HepG2 (cell line): ENCODE measurements at regions not wholly inside any gene's neighbourhood (a gene's known extent, or its start where the extent isn't known, plus 50 kb on each side); places are given as distances from the start of the nearest gene placed in this dataset.

Experiments used
- AHR ChIP-seq: IDR thresholded peaks from 2 replicates; pipeline ENCODE4 v1.6.1; 2018; ENCODE audit warnings: missing genetic modification reagents, missing compliant biosample characterization
- BRCA1 ChIP-seq: sonication (generic); formaldehyde crosslinking; IDR thresholded peaks from 2 replicates; pipeline ENCODE4 v1.4.0; 2020; ENCODE audit warnings: missing genetic modification reagents
- EZH2 ChIP-seq: conservative IDR thresholded peaks from 2 replicates; pipeline ENCODE4 v1.6.1; 2012; ENCODE audit warnings: mild to moderate bottlenecking, low read depth, low read length, moderate library complexity
- LRRFIP1 ChIP-seq: sonication (generic); formaldehyde crosslinking; conservative IDR thresholded peaks from 2 replicates; pipeline ENCODE4 v1.4.0; 2020; ENCODE audit warnings: missing genetic modification reagents
- MTA1 ChIP-seq: sonication (generic); formaldehyde crosslinking; IDR thresholded peaks from 2 replicates; pipeline ENCODE4 v1.4.0; 2020; ENCODE audit warnings: missing genetic modification reagents, mild to moderate bottlenecking, borderline replicate concordance
- RORA ChIP-seq: sonication (generic); formaldehyde crosslinking; IDR thresholded peaks from 2 replicates; pipeline ENCODE4 v1.5.0; 2020; ENCODE audit warnings: mild to moderate bottlenecking, missing genetic modification reagents, moderate library complexity
- SMARCC2 ChIP-seq: fragments of 450-650 bp; IDR thresholded peaks from 2 replicates; pipeline ENCODE4 v1.6.1; 2017; ENCODE audit warnings: antibody characterized with exemption, mild to moderate bottlenecking
- SMC3 ChIP-seq: IDR thresholded peaks from 2 replicates; pipeline ENCODE4 v1.6.1; 2011; ENCODE audit warnings: low read length, improper control_type of control experiment
- SP4 ChIP-seq: sonication (generic); formaldehyde crosslinking; IDR thresholded peaks from 2 replicates; pipeline ENCODE4 v1.8.1; 2023; ENCODE audit warnings: mild to moderate bottlenecking, missing genetic modification reagents
- TAF1 ChIP-seq: sonication (generic); formaldehyde crosslinking; IDR thresholded peaks from 2 replicates; pipeline ENCODE4 v1.4.0; 2020; ENCODE audit warnings: missing genetic modification reagents
- ZC3H4 ChIP-seq: sonication (generic); formaldehyde crosslinking; IDR thresholded peaks from 2 replicates; pipeline ENCODE4 v1.4.0; 2020; ENCODE audit warnings: missing genetic modification reagents, borderline replicate concordance
- ZNF138 ChIP-seq: sonication (generic); formaldehyde crosslinking; IDR thresholded peaks from 2 replicates; pipeline ENCODE4 v1.5.0; 2020; ENCODE audit warnings: mild to moderate bottlenecking, low read depth, missing genetic modification reagents
- ZNF446 ChIP-seq: sonication (generic); formaldehyde crosslinking; IDR thresholded peaks from 2 replicates; pipeline ENCODE4 v1.5.0; 2020; ENCODE audit warnings: mild to moderate bottlenecking, missing genetic modification reagents
- ZNF746 ChIP-seq: sonication (generic); formaldehyde crosslinking; IDR thresholded peaks from 2 replicates; pipeline ENCODE4 v1.8.0; 2022; ENCODE audit warnings: mild to moderate bottlenecking, missing genetic modification reagents

DNA sequence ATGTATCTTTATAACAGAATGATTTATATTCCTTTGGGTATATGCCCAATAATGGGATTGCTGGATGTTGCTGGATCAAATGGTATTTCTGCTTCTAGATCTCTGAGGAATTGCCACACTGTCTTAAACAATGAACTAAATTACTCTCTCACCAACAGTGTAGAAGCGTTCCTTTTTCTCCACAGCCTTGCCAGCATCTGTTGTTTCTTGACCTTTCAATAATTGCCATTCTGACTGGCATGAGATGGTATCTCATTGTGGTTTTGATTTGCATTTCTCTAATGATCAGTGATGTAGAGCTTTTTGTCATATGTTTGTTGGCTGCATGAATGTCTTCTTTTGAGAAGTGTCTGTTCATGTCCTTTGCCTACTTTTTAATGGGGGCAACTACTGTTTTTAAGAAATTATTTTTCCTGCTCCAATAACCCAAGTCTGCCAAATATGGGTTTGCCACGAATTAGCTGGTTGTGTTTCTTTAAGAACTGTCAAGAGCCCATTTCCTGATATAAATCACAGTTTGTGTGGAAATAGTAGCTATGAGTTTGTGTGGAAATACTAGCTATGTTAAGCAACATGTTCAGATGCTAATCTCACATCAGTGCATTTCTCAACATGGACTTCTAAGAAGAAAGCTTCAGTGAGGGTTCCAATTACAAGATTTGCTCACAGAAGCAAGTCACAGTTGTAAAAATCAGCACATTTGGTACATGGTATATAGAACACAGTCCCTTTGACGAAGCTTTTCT lies 259.4 kb downstream of the ANAPC1 start:
- TF ChIP-seq ZC3H4 (CRISPR knock-in tag) (no peak), ZNF138 (CRISPR knock-in tag) (no peak), SMARCC2 (no peak), TAF1 (no peak), SP4 (CRISPR knock-in tag) (no peak), BRCA1 (CRISPR knock-in tag) (no peak), ZNF746 (CRISPR knock-in tag) (no peak), MTA1 (no peak), EZH2 (no peak), SMC3 (no peak), LRRFIP1 (CRISPR knock-in tag) (no peak), ZNF446 (CRISPR knock-in tag) (no peak), RORA (no peak), AHR (CRISPR knock-in tag) (no peak)
